ENCODE measurements at regions not wholly inside any gene's neighbourhood (a gene's known extent, or its start where the extent isn't known, plus 50 kb on each side); places are given as distances from the start of the nearest gene placed in this dataset.

GRCh38 chr5:113757508-113757907, 244.0 kb downstream of the YTHDC2 start:
- TF ChIP-seq CTCF (IDR thresholded peaks at IDR 0.05; ENCODE audit: insufficient read depth, low read length, poor library complexity, severe bottlenecking) (no peak), EZH2phosphoT487 (conservative IDR thresholded peaks at IDR 0.05; ENCODE audit: low read length) (no peak)

Data from SU-DHL-6 (cell line).